ENCODE measurements at regions not wholly inside any gene's neighbourhood (a gene's known extent, or its start where the extent isn't known, plus 50 kb on each side); places are given as distances from the start of the nearest gene placed in this dataset.

DNA sequence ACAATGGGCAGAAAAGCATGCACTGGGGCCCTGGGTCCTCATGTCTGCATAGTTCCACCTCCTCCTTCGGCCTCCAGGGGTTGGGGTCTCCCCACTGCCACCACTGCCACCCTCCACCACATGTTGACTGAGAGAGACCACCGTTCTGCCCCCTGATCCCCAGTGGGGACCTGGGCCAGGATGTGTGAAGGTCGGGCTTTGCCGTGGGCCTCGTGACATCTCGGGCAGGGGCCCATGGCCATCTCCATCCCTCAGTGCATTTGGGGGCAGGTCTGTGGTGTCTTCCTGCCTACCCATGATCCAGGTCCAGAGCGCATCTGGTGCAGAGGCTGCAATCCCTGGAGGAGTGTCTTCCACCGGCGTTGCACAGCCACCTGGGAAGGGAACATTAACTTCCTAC lies 166.8 kb upstream of the POU3F3 start:
- no peak overlapping the region for H3K4me3 ChIP-seq (ENCODE audit: low read depth, low read length)
- TF ChIP-seq, protein P1, sequence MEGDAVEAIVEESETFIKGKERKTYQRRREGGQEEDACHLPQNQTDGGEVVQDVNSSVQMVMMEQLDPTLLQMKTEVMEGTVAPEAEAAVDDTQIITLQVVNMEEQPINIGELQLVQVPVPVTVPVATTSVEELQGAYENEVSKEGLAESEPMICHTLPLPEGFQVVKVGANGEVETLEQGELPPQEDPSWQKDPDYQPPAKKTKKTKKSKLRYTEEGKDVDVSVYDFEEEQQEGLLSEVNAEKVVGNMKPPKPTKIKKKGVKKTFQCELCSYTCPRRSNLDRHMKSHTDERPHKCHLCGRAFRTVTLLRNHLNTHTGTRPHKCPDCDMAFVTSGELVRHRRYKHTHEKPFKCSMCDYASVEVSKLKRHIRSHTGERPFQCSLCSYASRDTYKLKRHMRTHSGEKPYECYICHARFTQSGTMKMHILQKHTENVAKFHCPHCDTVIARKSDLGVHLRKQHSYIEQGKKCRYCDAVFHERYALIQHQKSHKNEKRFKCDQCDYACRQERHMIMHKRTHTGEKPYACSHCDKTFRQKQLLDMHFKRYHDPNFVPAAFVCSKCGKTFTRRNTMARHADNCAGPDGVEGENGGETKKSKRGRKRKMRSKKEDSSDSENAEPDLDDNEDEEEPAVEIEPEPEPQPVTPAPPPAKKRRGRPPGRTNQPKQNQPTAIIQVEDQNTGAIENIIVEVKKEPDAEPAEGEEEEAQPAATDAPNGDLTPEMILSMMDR (IDR thresholded peaks at IDR 0.05; ENCODE audit: borderline replicate concordance, insufficient read depth, low read depth, low read length): no peak

DNA sequence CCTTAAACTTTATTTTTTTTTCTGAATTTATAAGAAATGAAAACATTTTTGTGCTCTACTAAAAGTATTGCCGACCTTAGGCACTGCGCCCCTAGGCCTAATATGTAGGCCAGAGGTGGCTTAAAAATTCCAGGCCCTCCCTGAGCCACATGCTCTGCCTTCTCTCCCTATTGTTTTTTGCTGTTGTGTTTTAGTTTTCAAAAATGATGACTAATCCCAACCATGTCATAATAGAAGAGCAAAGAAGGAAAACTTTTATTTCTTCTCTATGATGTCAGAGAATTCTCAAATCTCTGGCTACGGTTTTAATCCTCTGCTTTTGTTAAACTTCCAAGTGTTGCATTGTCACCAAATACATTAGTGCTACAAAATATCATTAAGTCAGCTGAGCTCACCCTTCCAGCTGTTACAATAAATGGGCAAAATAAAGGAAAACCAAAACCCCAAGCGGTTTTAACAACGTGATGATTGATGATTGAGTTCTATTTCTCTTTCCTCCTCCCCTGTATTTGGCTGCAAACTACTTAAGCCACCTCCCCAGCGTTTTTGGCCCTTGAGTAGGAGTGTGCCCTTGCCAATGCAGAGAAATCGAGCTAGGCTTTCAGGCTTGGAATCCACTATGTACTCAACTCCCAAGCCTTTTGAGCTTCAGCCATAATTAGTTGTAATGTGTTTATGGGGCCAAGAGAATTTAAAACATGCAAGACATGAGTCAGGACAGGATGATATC lies 163.5 kb upstream of the POU3F3 start:
- H3K4me3 ChIP-seq (ENCODE audit: low read depth, low read length): no peak overlapping the region
- TF ChIP-seq, protein P1 (IDR thresholded peaks at IDR 0.05; ENCODE audit: borderline replicate concordance, insufficient read depth, low read depth, low read length): no peak

- no peak overlapping the region for H3K4me3 ChIP-seq (ENCODE audit: low read depth, low read length)
- TF ChIP-seq, protein P1 (IDR thresholded peaks at IDR 0.05; ENCODE audit: borderline replicate concordance, insufficient read depth, low read depth, low read length): no peak
These were observed 155.6 kb upstream of the POU3F3 start for GRCh38 chr2:104698276-104698675.

- TF ChIP-seq, protein P1 (IDR thresholded peaks at IDR 0.05; ENCODE audit: borderline replicate concordance, insufficient read depth, low read depth, low read length): no peak
- no peak overlapping the region for H3K4me3 ChIP-seq (ENCODE audit: low read depth, low read length)
These were observed 152.5 kb upstream of the POU3F3 start for GRCh38 chr2:104701411-104701911.

DNA sequence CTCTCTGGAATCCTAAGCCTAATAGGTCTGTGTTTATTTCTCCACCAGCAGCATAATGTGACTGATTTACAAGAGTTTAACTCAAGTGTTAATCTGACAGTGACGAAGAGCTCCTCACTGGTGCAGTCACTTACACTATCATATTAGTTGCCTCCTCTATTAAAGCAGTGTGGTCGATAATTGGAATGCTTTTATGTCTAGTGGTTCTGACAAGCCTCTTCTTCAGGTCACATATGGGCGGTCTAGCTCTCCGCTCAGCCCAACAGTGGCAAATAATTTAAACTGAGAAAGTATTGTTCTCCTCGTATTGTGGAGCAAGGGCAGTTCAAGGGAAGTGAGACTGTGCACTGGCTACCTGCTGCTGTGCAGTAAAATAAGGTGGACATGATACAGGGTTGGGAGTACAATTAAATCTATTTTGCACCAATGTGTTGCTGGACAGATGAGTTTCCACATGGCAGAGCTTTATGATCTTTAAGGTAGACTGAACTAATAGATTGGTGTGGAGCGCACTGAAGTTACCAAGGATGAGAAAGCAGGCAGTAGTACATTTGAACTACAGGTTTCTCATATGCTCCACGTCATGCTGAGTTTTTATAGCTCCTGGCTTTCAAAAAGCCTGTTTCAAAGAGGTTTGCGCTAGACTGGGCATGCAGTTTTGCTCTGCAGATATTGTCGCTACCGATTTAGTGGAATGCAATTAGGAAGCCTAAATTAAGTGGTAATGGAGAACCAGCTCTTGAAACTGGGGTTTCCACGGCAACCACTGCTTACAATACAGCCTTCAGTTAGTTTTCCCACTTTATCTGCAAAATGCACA lies 151.7 kb upstream of the POU3F3 start:
- no peak overlapping the region for H3K4me3 ChIP-seq (ENCODE audit: low read depth, low read length)
- TF ChIP-seq, protein P1 (IDR thresholded peaks at IDR 0.05; ENCODE audit: borderline replicate concordance, insufficient read depth, low read depth, low read length): no peak

GRCh38 chr2:104703669-104704068 lies 150.2 kb upstream of the POU3F3 start:
- TF ChIP-seq, protein P1 (IDR thresholded peaks at IDR 0.05; ENCODE audit: borderline replicate concordance, insufficient read depth, low read depth, low read length): no peak
- H3K4me3 ChIP-seq (ENCODE audit: low read depth, low read length): no peak overlapping the region
